HPDE6-E6E7 (cell line): ENCODE measurements at regions not wholly inside any gene's neighbourhood (a gene's known extent, or its start where the extent isn't known, plus 50 kb on each side); places are given as distances from the start of the nearest gene placed in this dataset.

Source experiments
- DNase-seq: peaks from one replicate; pipeline ENCODE4 v3.0.0; 2011; ENCODE audit warnings: missing footprints; ENCODE audit errors: extremely low spot score

DNA sequence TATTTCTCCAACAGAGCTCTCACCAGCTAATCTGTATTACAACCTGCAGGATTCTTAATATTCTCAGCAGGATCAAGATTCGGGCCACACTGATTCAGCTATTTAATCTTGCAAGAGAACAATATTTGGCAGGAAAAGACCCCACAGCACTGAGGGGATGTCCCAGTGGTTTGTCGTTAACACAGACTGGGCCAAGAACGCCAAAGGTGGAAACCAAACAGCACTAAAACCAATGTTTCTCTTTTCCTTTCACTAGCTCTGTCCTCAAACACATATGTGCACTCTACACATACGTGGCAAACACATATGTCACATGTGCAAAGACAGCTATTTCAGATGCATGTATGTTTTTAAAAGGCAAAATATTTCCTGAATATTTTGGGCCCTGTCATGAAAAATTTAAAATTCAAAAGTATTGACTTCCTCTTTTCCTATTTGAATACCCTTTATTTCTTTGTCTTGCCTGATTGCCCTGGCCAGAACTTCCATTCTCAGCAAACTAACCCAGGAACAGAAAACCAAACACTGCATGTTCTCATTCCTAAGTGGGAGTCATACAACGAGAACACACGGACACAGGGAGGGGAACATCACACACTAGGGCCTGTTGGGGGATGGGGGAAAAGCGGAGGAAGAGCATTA is 51.7 kb upstream of the NEBL start:
- DNase-seq = no peak
